Esophagus squamous epithelium (tissue), 5 donors: ENCODE measurements at regions not wholly inside any gene's neighbourhood (a gene's known extent, or its start where the extent isn't known, plus 50 kb on each side); places are given as distances from the start of the nearest gene placed in this dataset.

Experiments
- DNase-seq: peaks from one replicate; lab custom pipeline; 2025; lab: John Stamatoyannopoulos, UW
- H3K27ac ChIP-seq, 4 donors: fragments of 200-600 bp; sonication (generic); one replicate each; pipeline ENCODE4 v1.5.1; 2016 to 2019; ENCODE audit warnings: mild to moderate bottlenecking in 1 of 4
- H3K27me3 ChIP-seq, 4 donors: fragments of 200-600 bp; sonication (generic); 1 replicate in 3 of 4; 2 replicates in 1 of 4; pipeline versions ENCODE4 v1.5.1 to v1.6.0; 2017 to 2021; ENCODE audit warnings: antibody characterized with exemption in 1 of 4
- H3K36me3 ChIP-seq, 3 donors: fragments of 200-600 bp; sonication (generic); one replicate each; pipeline ENCODE4 v1.5.1; 2016 to 2019
- H3K4me1 ChIP-seq, 3 donors: fragments of 200-600 bp; sonication (generic); one replicate each; pipeline ENCODE4 v1.5.1; 2017 to 2019
- H3K4me3 ChIP-seq, 4 donors: fragments of 200-600 bp; sonication (generic); 1 replicate in 3 of 4; 2 replicates in 1 of 4; pipeline ENCODE4 v1.5.1; 2016 to 2019; ENCODE audit warnings: mild to moderate bottlenecking in 2 of 4, moderate library complexity in 1 of 4
- H3K9me3 ChIP-seq, 3 donors: fragments of 200-600 bp; sonication (generic); one replicate each; pipeline ENCODE4 v1.5.1; 2016 to 2019
- CTCF ChIP-seq, 6 experiments: fragments of 450-650 bp in 4 of 6; fragments of 200-600 bp in 2 of 6; sonication (generic) in 2 of 6; IDR thresholded peaks; one replicate each; pipeline ENCODE4 v1.5.1; 2016 to 2019; ENCODE audit warnings: antibody characterized with exemption in 6 of 6, mild to moderate bottlenecking in 4 of 6, moderate library complexity in 4 of 6
- POLR2A ChIP-seq, 4 donors: fragments of 450-650 bp; IDR thresholded peaks; one replicate each; pipeline ENCODE4 v1.6.1; 2017; ENCODE audit warnings: antibody characterized with exemption in 4 of 4, mild to moderate bottlenecking in 4 of 4, moderate library complexity in 3 of 4
- WGBS, 2 donors: methylation state at CpG; one replicate each; pipeline ENCODE4 v1.1.5; 2018; 5-methylcytosine and 5-hydroxymethylcytosine counted together
- intact Hi-C: fragments of 100-400 bp; cut with DNase I; formaldehyde crosslinking; loops from one replicate; pipeline ENCODE4 v1.15.0; 2022
- donor health status: DM: yes; HTN: yes; CAD: no.

GRCh38 chr18:10349561-10349960 lies 104.9 kb upstream of the APCDD1 start:
- Histone ChIP-seq H3K36me3 (no peaks in the 10 kb centered on the region), H3K27me3 (no peaks in the 10 kb centered on the region), H3K4me1 (peaks cover 0 to 32% (median 18%) of the 10 kb centered on the region in 3 donors), H3K27ac (peak overlapping the region in 1 of 4 donors; percentile 84), H3K4me3 (no peak overlapping the region), H3K9me3 (no peaks in the 10 kb centered on the region)
- TF ChIP-seq POLR2A (IDR thresholded peaks at IDR 0.05) (no peak), CTCF (IDR thresholded peaks at IDR 0.05) (no peak)
- DNase-seq = no peak
- intact Hi-C loops = no loop called here
- WGBS, 2 donors = 89 to 92% methylated on average over 4 of the region's 4 CpGs

GRCh38 chr18:10350661-10351060 lies 103.8 kb upstream of the APCDD1 start:
- 80 to 82% methylated on average over 4 to 10 of the region's 10 CpGs for WGBS, 2 donors
- no peak for TF ChIP-seq POLR2A (IDR thresholded peaks at IDR 0.05)
- no peak for TF ChIP-seq CTCF (IDR thresholded peaks at IDR 0.05)
- intact Hi-C loops = no loop called here
- Histone ChIP-seq H3K27ac (peak overlapping the region in 3 of 4 donors; percentile 68 to 84 (median 76)), H3K27me3 (no peaks in the 10 kb centered on the region), H3K36me3 (no peaks in the 10 kb centered on the region), H3K4me1 (peaks cover 0 to 40% (median 19%) of the 10 kb centered on the region in 3 donors), H3K4me3 (no peak overlapping the region), H3K9me3 (no peaks in the 10 kb centered on the region)
- no peak for DNase-seq

GRCh38 chr18:10351219-10351818 lies 103.1 kb upstream of the APCDD1 start:
- WGBS, 2 donors = 75 to 93% methylated on average over 4 of the region's 6 CpGs
- Histone ChIP-seq H3K9me3 (no peaks in the 10 kb centered on the region), H3K4me1 (peaks cover 0 to 40% (median 19%) of the 10 kb centered on the region in 3 donors), H3K4me3 (no peak overlapping the region), H3K27ac (peak overlapping the region in 3 of 4 donors; percentile 68 to 84 (median 76)), H3K36me3 (no peaks in the 10 kb centered on the region), H3K27me3 (no peaks in the 10 kb centered on the region)
- no peak for DNase-seq
- TF ChIP-seq CTCF (IDR thresholded peaks at IDR 0.05) (no peak), POLR2A (IDR thresholded peaks at IDR 0.05) (no peak)
- intact Hi-C loops = no loop called here

GRCh38 chr18:10351858-10352257 lies 102.6 kb upstream of the APCDD1 start:
- no peak for DNase-seq
- Histone ChIP-seq H3K36me3 (no peaks in the 10 kb centered on the region), H3K27ac (peak overlapping the region in 3 of 4 donors; percentile 56 to 84 (median 67)), H3K27me3 (no peaks in the 10 kb centered on the region), H3K4me3 (no peak overlapping the region), H3K9me3 (peaks cover 0 to under 1% (median 0%) of the 10 kb centered on the region in 3 donors), H3K4me1 (peaks cover 0 to 40% (median 19%) of the 10 kb centered on the region in 3 donors)
- WGBS, 2 donors = 85 to 86% methylated on average over 4 of the region's 4 CpGs
- TF ChIP-seq CTCF (IDR thresholded peaks at IDR 0.05) (no peak), POLR2A (IDR thresholded peaks at IDR 0.05) (no peak)
- intact Hi-C loops = no loop called here

DNA sequence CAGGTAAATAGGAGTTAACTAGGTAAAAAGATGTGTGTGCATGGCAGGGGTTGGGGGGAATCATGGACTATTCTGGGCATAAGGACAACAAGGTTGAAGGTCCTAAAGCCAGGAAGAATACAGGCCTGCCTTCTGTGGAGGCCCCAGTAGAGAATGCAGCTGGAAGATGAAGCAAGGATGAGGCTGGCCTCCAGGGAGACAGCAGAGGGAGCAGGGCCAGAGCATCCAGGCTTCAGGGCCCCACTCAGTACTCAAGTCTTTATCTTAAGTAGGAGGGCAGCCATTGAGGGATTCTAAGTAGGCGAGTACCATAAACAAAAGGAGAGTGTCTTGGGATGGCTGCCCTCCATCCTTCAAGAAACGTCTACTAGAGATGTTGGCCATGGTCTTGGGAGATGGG lies 101.8 kb upstream of the APCDD1 start:
- Histone ChIP-seq H3K36me3 (no peaks in the 10 kb centered on the region), H3K4me1 (peaks cover 0 to 40% (median 19%) of the 10 kb centered on the region in 3 donors), H3K27ac (peak overlapping the region in 3 of 4 donors; percentile 12 to 84 (median 67)), H3K27me3 (no peaks in the 10 kb centered on the region), H3K9me3 (peaks cover 0 to 7% (median 0%) of the 10 kb centered on the region in 3 donors), H3K4me3 (no peak overlapping the region)
- 77 to 100% methylated on average over 2 of the region's 2 CpGs for WGBS, 2 donors
- TF ChIP-seq CTCF (IDR thresholded peaks at IDR 0.05) (no peak), POLR2A (IDR thresholded peaks at IDR 0.05) (no peak)
- DNase-seq = no peak
- intact Hi-C loops = no loop called here
